Endothelial cell of umbilical vein (primary cell): ENCODE measurements at regions not wholly inside any gene's neighbourhood (a gene's known extent, or its start where the extent isn't known, plus 50 kb on each side); places are given as distances from the start of the nearest gene placed in this dataset.

Source experiments
- EZH2 ChIP-seq: IDR thresholded peaks from 2 replicates; pipeline ENCODE4 v1.6.1; 2012; ENCODE audit warnings: borderline replicate concordance, low read depth, mild to moderate bottlenecking, moderate library complexity, low read length, inconsistent platforms; ENCODE audit not compliant: severe bottlenecking
- GATA2 ChIP-seq: IDR thresholded peaks from 2 replicates; pipeline ENCODE4 v1.7.0; 2011; ENCODE audit warnings: low read depth, mild to moderate bottlenecking, moderate library complexity, mixed read lengths, low read length; ENCODE audit not compliant: insufficient read length, insufficient read depth
- JUN ChIP-seq: IDR thresholded peaks from 2 replicates; pipeline ENCODE4 v1.6.1; 2011; ENCODE audit warnings: borderline replicate concordance, low read depth; ENCODE audit not compliant: insufficient read length, insufficient read depth
- MAX ChIP-seq: IDR thresholded peaks from 2 replicates; pipeline ENCODE4 v1.6.1; 2011; ENCODE audit not compliant: insufficient read depth, insufficient read length
- POLR2A ChIP-seq: IDR thresholded peaks from 2 replicates; pipeline ENCODE4 v1.6.1; 2012; ENCODE audit warnings: low read depth, mild to moderate bottlenecking, control low read depth, low read length
- POLR2AphosphoS5 ChIP-seq: IDR thresholded peaks from 2 replicates; pipeline ENCODE4 v1.6.1; 2012; ENCODE audit warnings: low read depth, mild to moderate bottlenecking, control low read depth, low read length, moderate library complexity; ENCODE audit not compliant: insufficient read depth
- TF ChIP-seq, protein P1 (sequence below), 2 donors: IDR thresholded peaks; 1 replicate in 1 of 2; 2 replicates in 1 of 2; pipeline ENCODE4 v1.5.1; 2011; ENCODE audit warnings: low read length in 2 of 2, mild to moderate bottlenecking in 2 of 2, moderate library complexity in 2 of 2, control low read depth in 1 of 2, inconsistent platforms in 1 of 2, low read depth in 1 of 2; ENCODE audit not compliant: insufficient read depth in 1 of 2; ENCODE audit errors: extremely low read depth in 1 of 2

GRCh38 chr1:68625624-68626023, 128.7 kb upstream of the DEPDC1 start:
- TF ChIP-seq, protein P1, sequence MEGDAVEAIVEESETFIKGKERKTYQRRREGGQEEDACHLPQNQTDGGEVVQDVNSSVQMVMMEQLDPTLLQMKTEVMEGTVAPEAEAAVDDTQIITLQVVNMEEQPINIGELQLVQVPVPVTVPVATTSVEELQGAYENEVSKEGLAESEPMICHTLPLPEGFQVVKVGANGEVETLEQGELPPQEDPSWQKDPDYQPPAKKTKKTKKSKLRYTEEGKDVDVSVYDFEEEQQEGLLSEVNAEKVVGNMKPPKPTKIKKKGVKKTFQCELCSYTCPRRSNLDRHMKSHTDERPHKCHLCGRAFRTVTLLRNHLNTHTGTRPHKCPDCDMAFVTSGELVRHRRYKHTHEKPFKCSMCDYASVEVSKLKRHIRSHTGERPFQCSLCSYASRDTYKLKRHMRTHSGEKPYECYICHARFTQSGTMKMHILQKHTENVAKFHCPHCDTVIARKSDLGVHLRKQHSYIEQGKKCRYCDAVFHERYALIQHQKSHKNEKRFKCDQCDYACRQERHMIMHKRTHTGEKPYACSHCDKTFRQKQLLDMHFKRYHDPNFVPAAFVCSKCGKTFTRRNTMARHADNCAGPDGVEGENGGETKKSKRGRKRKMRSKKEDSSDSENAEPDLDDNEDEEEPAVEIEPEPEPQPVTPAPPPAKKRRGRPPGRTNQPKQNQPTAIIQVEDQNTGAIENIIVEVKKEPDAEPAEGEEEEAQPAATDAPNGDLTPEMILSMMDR (IDR thresholded peaks at IDR 0.05; ENCODE audit: extremely low read depth in 1 of 2, insufficient read depth in 1 of 2, low read depth in 1 of 2, low read length in 2 of 2), result no peak
- no peak for TF ChIP-seq EZH2
- no peak for TF ChIP-seq POLR2AphosphoS5
- no peak for TF ChIP-seq MAX
- no peak for TF ChIP-seq GATA2
- TF ChIP-seq JUN, result no peak
- no peak for TF ChIP-seq POLR2A
